HAP-1 (cell line): ENCODE measurements at regions not wholly inside any gene's neighbourhood (a gene's known extent, or its start where the extent isn't known, plus 50 kb on each side); places are given as distances from the start of the nearest gene placed in this dataset.
A peak's percentile ranks its signal among the peaks of the same experiment; 100 is the strongest.

ENCODE experiments used
- DNase-seq, 2 experiments: peaks; one replicate each; pipeline ENCODE4 v3.0.0-alpha.2; 2016 to 2020; ENCODE audit warnings: low spot score in 2 of 2
- H3K27me3 ChIP-seq: fragments of 250-450 bp; sonication (Bioruptor Pico); 2 replicates; pipeline ENCODE4 v1.5.1; 2020; ENCODE audit warnings: low read depth, mild to moderate bottlenecking, moderate library complexity
- H3K36me3 ChIP-seq: fragments of 250-450 bp; sonication (Bioruptor Pico); replicated peaks from 2 replicates; pipeline ENCODE4 v1.5.1; 2020; ENCODE audit warnings: mild to moderate bottlenecking
- H3K4me1 ChIP-seq: fragments of 250-450 bp; sonication (Bioruptor Pico); 2 replicates; pipeline ENCODE4 v1.5.1; 2020; ENCODE audit warnings: mild to moderate bottlenecking
- H3K4me3 ChIP-seq: fragments of 250-450 bp; sonication (Bioruptor Pico); 2 replicates; pipeline ENCODE4 v1.5.1; 2020; ENCODE audit warnings: mild to moderate bottlenecking, moderate library complexity
- H3K9me3 ChIP-seq: fragments of 250-450 bp; sonication (Bioruptor Pico); 2 replicates; pipeline ENCODE4 v1.5.1; 2020; ENCODE audit warnings: mild to moderate bottlenecking, moderate library complexity
- in situ Hi-C: fragments of 300-500 bp; cut with MboI; formaldehyde crosslinking; loops from 3 replicates; pipeline ENCODE4 v1.14.3; 2020; ENCODE audit warnings: low sequenced_read_pairs, inconsistent platforms, mixed read lengths

GRCh38 chr13:91112201-91112923 is 235.1 kb upstream of the MIR17HG start:
- Histone ChIP-seq H3K4me3 (no peak overlapping the region), H3K27me3 (no peaks in the 10 kb centered on the region), H3K9me3 (no peaks in the 10 kb centered on the region), H3K36me3 (no peaks in the 10 kb centered on the region), H3K4me1 (no peaks in the 10 kb centered on the region)
- in situ Hi-C loops: no loop called here
- DNase-seq: no peak

DNA sequence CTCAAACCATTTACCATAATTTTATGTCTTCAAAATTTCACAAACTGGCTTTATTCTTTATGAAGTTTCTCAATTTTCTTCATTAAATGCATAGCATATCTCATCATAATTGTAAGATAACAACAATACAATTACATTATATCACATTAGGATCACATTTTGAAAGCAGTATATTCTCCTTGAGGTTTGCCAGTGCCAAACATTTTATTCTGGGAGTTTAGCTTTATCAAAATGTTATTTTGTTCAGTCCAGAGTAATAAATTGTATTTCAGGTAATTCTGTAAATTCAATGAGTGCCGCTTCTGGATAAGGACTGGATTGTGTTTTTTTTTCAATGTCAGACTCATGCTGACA is 234.6 kb upstream of the MIR17HG start:
- in situ Hi-C loops: no loop called here
- Histone ChIP-seq H3K4me1 (no peaks in the 10 kb centered on the region), H3K27me3 (no peaks in the 10 kb centered on the region), H3K9me3 (no peaks in the 10 kb centered on the region), H3K4me3 (no peak overlapping the region), H3K36me3 (no peaks in the 10 kb centered on the region)
- DNase-seq: no peak

GRCh38 chr13:91115776-91116175 is 231.7 kb upstream of the MIR17HG start:
- no peaks in the 10 kb centered on the region for H3K9me3 ChIP-seq
- no peak for DNase-seq
- in situ Hi-C loops: no loop called here
- no peaks in the 10 kb centered on the region for H3K27me3 ChIP-seq
- no peaks in the 10 kb centered on the region for H3K4me1 ChIP-seq
- H3K36me3 ChIP-seq: no peaks in the 10 kb centered on the region
- H3K4me3 ChIP-seq: no peak overlapping the region

- Histone ChIP-seq H3K9me3 (no peaks in the 10 kb centered on the region), H3K4me1 (no peaks in the 10 kb centered on the region), H3K36me3 (no peaks in the 10 kb centered on the region), H3K4me3 (no peak overlapping the region), H3K27me3 (no peaks in the 10 kb centered on the region)
- in situ Hi-C loops: no loop called here
- DNase-seq: no peak
Observed at GRCh38 chr13:91117351-91117750, 230.1 kb upstream of the MIR17HG start.

DNA sequence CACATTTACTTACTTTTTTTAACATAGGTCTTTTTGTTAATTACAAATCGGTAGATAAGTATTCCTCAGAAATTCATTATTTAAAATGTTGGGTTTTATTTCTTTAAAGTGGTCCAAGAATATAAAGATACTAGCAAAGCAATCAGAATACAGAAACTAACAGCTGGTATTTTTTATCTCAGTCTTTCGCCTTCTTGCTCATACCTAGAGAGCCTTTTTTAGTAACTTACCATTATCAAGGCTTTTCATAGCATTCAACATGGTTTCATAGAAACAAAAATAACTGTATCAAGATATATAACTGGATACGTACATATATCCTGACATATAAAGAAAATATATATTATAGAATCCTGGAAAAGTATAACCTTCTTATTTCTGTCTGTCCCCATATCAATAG is 227.8 kb upstream of the MIR17HG start:
- H3K9me3 ChIP-seq: no peaks in the 10 kb centered on the region
- H3K4me1 ChIP-seq: no peaks in the 10 kb centered on the region
- H3K4me3 ChIP-seq: no peak overlapping the region
- no peak for DNase-seq
- no peaks in the 10 kb centered on the region for H3K36me3 ChIP-seq
- in situ Hi-C loops: no loop called here
- H3K27me3 ChIP-seq: no peaks in the 10 kb centered on the region

DNA sequence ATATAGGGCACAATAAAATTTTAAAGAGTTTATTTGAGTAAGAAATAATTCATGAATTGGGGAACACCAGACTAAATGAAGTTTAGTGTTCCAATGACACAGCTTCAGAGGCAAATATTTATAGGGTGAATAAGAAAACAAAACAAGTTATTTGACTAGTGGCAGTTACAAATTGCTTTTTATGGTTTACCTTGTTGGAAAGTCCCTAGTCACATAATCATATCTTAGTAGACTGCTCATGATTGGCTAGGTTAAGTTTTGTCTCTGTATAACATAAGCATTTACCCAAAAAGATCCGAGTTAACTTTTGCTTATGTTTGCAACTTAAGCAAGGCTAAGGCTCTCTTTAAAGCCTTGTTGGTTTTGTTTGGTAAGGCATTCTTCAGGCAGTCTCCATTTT is 224.7 kb upstream of the MIR17HG start:
- no peaks in the 10 kb centered on the region for H3K9me3 ChIP-seq
- DNase-seq: no peak
- no peaks in the 10 kb centered on the region for H3K4me1 ChIP-seq
- no peaks in the 10 kb centered on the region for H3K36me3 ChIP-seq
- no peak overlapping the region for H3K4me3 ChIP-seq
- H3K27me3 ChIP-seq: no peaks in the 10 kb centered on the region
- in situ Hi-C loops: no loop called here

DNA sequence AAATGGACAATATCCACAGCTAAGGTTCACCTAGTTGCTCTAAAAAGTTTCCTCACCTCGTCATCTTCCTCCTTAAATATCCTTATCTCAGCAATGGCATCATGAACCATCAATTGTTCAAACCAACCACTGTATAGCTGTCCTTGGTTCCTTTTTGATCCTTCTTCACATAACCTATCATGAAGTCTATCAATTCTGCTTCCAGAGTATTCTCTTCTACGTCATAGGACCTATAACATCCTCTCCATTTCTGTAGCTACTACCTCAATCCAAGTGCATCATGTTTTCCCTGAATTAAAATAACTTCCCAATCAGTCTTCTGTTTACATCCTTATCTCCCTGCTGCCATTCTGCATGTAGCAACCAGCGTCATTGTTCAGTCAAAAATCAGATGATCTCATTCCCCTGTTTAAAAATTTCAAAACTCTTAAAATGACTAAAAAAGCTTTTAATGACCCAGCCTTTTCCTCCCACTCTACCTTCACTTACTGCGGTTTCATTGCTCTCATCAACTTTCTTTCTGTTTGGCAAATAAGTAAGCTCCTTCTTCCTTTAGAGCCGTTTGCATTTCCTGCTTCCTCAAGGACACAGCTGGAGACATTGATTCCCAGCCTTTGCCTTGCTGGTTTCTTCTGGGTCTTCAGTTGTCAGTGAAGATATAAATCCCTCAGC is 223.9 kb upstream of the MIR17HG start:
- Histone ChIP-seq H3K4me1 (no peaks in the 10 kb centered on the region), H3K4me3 (no peak overlapping the region), H3K9me3 (no peaks in the 10 kb centered on the region), H3K27me3 (no peaks in the 10 kb centered on the region), H3K36me3 (no peaks in the 10 kb centered on the region)
- in situ Hi-C loops: no loop called here
- DNase-seq: no peak

DNA sequence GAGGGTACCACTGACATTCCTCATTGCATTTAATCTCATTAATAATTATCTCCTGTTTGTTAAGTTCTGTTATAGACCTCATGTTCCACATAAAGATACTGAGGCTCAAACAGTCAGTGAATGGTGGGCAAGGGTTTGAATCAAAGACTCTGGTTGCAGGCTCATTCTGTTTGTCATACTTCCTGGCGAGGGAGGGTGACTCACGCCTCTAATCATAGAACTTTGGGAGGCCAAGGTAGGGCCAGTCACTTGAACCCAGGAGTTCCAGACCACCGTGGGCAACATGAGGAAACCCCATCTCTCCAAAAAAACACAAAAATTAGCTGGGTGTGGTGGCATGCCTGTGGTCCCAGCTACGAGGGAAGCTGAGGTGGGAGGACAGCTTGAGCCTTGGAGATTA is 220.7 kb upstream of the MIR17HG start:
- Histone ChIP-seq H3K9me3 (no peaks in the 10 kb centered on the region), H3K4me3 (no peak overlapping the region), H3K27me3 (no peaks in the 10 kb centered on the region), H3K4me1 (no peaks in the 10 kb centered on the region), H3K36me3 (no peaks in the 10 kb centered on the region)
- no peak for DNase-seq
- in situ Hi-C loops: no loop called here

DNA sequence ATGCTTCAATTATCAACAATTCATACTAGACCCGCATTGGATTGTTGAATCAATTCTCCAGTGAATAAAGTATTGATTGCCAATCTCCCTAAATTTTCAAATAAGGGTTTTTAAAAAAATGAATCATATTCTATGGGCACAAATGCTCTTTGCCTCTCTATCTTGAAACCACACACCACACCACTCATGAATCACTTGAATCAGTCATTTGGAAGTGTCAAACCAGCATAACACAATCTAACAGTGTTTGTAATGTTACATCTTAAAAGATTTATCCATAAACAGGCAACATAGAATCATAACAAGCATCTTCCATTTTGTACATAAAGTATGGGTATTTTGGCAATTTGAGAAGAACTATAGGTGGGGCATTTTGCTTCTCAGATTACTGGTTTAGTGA is 219.5 kb upstream of the MIR17HG start:
- Histone ChIP-seq H3K9me3 (no peaks in the 10 kb centered on the region), H3K27me3 (no peaks in the 10 kb centered on the region), H3K36me3 (no peaks in the 10 kb centered on the region), H3K4me3 (no peak overlapping the region), H3K4me1 (no peaks in the 10 kb centered on the region)
- in situ Hi-C loops: no loop called here
- DNase-seq: no peak

DNA sequence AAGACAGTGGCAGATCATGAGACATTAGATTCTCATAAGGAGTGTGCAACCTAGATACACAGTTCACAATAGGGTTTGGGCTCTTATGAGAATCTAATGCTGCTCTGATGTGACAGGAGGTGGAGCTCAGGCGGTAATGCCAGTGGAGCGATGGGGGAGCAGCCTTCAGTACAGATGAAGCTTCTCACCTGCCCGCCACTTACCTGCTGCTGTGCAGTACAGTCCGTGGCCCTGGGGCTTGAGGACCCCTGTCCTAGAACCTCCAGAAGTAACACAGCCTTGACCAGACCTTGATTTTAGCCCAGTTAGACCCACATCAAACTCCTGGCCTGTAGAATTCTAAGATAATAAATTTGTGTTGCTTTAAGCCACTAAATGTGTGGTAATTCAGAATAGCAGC is 215.1 kb upstream of the MIR17HG start:
- Histone ChIP-seq H3K36me3 (no peaks in the 10 kb centered on the region), H3K27me3 (no peaks in the 10 kb centered on the region), H3K4me1 (no peaks in the 10 kb centered on the region), H3K4me3 (no peak overlapping the region), H3K9me3 (no peaks in the 10 kb centered on the region)
- in situ Hi-C loops: no loop called here
- no peak for DNase-seq

DNA sequence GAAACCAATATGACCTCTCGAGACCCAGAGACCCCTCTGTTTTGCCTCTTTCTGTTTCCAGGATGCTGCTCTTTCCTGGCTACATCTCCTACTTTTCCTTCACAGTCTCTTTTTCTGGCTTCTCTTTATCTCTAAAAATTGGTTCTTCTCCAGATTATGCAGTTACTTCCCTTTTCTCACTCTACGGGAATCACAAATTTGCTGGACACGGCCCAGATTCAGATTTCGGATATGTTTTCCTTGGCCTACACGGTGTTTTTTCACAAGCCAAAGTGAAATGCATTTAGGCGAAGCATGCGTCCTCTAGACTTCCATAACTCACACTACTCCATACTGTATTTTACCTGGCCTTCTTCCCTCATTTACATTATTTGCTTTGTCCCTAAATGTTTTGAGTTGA is 214.7 kb upstream of the MIR17HG start:
- DNase-seq: no peak
- Histone ChIP-seq H3K9me3 (no peaks in the 10 kb centered on the region), H3K36me3 (no peaks in the 10 kb centered on the region), H3K4me1 (no peaks in the 10 kb centered on the region), H3K27me3 (no peaks in the 10 kb centered on the region), H3K4me3 (no peak overlapping the region)
- in situ Hi-C loops: no loop called here

- Histone ChIP-seq H3K27me3 (no peaks in the 10 kb centered on the region), H3K9me3 (no peaks in the 10 kb centered on the region), H3K4me1 (no peaks in the 10 kb centered on the region), H3K4me3 (no peak overlapping the region), H3K36me3 (no peaks in the 10 kb centered on the region)
- in situ Hi-C loops: no loop called here
- peak; percentile 60 for DNase-seq
Observed at GRCh38 chr13:91133941-91134802, 213.3 kb upstream of the MIR17HG start.

DNA sequence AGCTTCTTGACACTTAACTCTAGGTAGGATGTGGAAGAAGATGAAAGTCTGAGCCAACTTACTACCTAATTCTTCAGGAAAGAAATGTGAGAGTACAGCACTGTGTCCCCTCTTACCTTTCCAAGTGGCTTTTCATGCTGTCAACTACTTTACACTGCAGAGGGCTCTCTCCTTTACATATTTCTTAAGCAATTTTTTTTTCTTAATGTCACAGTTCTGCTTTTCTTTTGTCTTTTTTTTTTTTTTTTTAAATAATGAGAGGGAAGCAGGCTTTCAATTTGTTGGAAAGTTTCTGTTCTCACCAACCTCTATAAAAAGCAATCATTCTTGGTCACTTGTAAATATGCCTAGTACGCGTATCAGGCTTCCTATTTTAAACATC is 212.7 kb upstream of the MIR17HG start:
- no peak overlapping the region for H3K4me3 ChIP-seq
- H3K36me3 ChIP-seq: no peaks in the 10 kb centered on the region
- in situ Hi-C loops: no loop called here
- H3K9me3 ChIP-seq: no peaks in the 10 kb centered on the region
- no peak for DNase-seq
- no peaks in the 10 kb centered on the region for H3K4me1 ChIP-seq
- no peaks in the 10 kb centered on the region for H3K27me3 ChIP-seq

GRCh38 chr13:91135376-91135775 is 212.1 kb upstream of the MIR17HG start:
- DNase-seq: no peak
- in situ Hi-C loops: no loop called here

More at GRCh38 chr13:91135376-91135775, 212.1 kb upstream of the MIR17HG start:
- no peaks in the 10 kb centered on the region for H3K36me3 ChIP-seq
- H3K4me1 ChIP-seq: no peaks in the 10 kb centered on the region
- no peaks in the 10 kb centered on the region for H3K27me3 ChIP-seq
- H3K9me3 ChIP-seq: no peaks in the 10 kb centered on the region
- no peak overlapping the region for H3K4me3 ChIP-seq
